HG02884 (cell line): ENCODE measurements at regions not wholly inside any gene's neighbourhood (a gene's known extent, or its start where the extent isn't known, plus 50 kb on each side); places are given as distances from the start of the nearest gene placed in this dataset.

Experiments
- ATAC-seq: cut with Tn5 transposase; IDR thresholded peaks from one replicate; pipeline ENCODE4 v1.9.1; 2021; ENCODE audit warnings: mild to moderate bottlenecking, moderate library complexity; ENCODE audit not compliant: unreplicated experiment

DNA sequence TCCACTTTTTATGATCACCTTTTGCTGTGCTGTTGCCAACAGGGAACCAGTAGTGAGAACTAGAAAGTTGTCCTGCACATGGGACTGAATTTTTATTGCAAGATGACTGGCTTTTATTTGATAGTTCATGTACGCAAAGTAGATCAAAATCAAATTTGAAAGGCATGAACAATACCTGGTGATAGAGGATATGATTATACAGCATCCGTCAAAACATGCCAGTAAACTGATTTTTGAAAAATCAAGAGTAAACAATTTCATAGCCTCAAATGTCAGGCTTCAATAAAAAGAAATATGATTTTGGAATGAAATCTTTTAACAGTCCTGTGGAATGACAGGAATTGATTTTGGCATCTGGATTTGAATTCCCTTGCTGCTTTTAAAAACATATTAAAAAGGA is 219.6 kb upstream of the LRRN1 start:
- no peak for ATAC-seq

- ATAC-seq, result no peak
These were observed 220.5 kb upstream of the LRRN1 start for GRCh38 chr3:3578718-3579117.

- ATAC-seq, result no peak
These were observed 221.4 kb upstream of the LRRN1 start for GRCh38 chr3:3577823-3578222.

DNA sequence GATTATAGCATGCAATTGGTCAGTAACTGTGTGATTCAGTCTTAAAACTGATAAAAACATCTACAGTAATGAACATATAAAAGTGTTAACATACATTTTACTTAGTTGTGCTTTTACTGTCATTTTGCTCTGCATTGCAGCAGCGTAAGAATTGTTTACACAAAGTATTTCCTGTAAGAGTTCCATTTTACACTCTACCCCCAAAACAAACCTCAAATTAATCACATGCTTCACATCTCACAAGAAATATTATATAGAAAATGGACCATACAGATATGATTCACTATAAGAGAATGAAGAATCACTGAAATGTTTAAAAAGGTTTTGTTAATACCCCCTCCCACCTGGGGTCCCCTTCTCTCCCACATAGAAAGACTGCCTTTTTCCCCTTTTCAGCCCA is 225.9 kb upstream of the LRRN1 start:
- ATAC-seq, result no peak

DNA sequence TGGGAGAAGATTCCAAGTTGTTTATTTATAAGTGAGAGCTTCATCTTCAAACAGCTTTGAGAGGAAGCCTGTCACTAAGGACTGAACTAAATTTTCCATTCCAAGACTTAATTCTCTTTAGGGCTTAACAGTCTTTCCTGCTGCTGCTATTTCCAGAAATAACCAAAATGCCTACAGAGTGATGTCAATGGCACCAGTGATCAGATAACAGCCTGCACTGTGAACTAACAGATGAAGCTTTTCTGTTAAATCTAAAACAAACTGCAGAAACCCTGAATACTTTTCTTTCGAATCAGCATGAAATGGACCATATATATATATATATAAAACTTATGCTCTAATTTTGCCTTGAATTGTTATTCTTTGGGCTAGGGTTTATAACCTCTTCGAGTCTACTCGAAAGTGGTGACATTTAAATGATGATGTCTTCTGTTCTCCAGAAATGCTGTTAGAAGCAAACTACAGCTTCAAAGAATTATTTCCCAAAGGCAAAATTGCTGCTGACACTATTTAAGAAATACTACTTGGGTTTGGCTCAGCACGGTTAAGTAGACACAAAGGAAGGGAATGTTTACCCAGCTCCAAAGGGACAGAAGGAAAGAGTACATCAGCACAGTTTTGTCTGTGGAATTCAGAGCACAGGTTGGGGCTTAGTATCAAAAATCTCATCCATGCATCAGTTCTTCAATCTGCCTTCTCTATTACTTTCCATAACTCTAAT is 238.5 kb upstream of the LRRN1 start:
- no peak for ATAC-seq

DNA sequence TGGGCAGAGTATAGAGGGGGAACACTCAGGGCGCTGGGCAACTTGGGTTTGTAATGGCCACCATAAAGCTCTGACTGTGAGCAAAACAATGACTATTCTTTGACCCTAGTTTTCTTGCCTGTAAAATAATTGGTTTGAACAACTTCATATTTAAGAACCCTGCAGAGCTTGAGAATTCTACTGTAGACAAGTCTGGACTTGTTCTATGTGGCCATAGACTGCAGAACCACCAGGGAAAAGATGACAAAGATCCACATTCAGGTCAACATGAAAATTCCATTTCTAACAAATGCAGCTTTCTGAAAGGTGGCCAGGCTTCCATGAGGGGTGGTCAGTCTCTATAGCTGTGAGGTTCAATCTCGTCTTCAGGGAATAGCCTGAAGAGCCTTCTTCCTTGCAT is 239.4 kb upstream of the LRRN1 start:
- ATAC-seq, result no peak

GRCh38 chr3:3556078-3556477 is 243.2 kb upstream of the LRRN1 start:
- no peak for ATAC-seq

DNA sequence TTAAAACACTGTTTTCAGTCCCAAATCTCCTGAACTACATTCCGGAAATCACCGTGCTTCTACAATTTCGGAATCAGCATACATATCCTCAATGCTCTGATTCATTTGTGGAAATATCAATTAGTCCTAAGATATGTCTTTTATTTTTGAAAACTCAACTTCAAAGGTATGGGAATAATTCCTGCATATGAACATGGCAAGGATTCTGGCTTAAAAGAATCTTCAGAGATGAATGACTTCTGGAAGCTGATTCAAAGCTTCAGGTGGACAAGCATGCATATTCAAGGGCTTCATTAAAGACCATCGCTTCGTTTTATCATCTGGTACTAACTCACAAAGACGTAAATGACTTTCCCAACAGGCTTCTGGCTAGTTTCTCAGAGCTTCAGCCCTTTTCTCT is 246.0 kb upstream of the LRRN1 start:
- no peak for ATAC-seq

- ATAC-seq, result no peak
These were observed 246.5 kb upstream of the LRRN1 start for GRCh38 chr3:3552761-3553160.

- ATAC-seq, result no peak
These were observed 247.2 kb upstream of the LRRN1 start for GRCh38 chr3:3551981-3552380.

DNA sequence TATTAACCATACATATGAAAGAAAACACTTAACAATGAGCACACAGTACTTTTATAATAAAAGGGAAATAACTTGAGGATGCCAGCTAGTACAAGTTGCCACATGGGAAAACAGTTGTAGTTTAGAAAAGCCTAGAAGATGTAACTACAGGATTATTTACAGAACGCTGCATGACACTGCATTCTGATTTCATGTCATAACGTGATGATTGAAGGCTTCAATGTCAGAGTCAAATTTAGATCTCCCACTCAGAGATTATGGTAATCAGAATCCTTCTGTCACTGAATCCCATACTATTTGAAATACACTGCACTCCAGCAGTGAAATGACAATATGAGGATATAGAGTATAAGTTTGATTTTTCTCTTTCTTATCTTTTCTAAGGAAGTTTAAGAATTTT is 253.9 kb upstream of the LRRN1 start:
- no peak for ATAC-seq

GRCh38 chr3:3538451-3538850 is 260.8 kb upstream of the LRRN1 start:
- ATAC-seq, result no peak

DNA sequence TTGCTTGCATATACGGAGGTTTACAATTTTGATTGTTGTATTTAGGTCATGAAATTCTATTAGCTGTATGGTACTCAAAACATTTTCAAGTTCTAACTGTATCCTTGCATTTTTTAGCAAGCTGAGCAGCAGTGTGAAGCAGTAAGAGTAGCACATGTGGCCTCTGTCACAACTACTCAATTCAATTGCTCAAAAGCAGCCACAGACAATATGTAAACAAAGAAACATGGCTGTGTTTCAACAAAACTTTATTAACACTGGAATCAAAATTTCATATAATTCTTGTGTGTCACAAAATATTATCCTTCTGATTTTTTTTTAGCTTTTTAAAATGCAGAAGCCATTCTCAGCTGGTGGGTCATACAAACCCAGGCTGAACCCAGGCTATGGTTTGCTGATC is 266.7 kb upstream of the LRRN1 start:
- ATAC-seq, result no peak

DNA sequence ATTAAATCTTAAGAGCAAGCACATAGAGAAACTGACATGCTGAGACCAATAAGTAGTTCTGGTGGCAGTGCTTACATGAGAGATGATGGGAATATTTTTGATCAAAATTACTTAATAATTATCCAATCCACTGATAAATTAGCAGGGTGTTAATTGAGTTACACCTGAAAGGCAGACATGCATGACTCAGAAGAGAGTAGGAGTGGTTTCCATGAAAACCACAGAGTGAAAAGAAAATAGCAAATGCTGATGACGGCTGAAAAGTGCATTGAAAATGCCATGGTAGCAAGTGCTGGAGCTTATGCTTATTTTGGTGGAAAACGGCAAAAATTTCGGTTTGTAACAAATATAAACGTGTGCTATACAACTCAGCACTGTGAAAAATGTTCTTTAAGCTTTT is 267.8 kb upstream of the LRRN1 start:
- ATAC-seq, result no peak

DNA sequence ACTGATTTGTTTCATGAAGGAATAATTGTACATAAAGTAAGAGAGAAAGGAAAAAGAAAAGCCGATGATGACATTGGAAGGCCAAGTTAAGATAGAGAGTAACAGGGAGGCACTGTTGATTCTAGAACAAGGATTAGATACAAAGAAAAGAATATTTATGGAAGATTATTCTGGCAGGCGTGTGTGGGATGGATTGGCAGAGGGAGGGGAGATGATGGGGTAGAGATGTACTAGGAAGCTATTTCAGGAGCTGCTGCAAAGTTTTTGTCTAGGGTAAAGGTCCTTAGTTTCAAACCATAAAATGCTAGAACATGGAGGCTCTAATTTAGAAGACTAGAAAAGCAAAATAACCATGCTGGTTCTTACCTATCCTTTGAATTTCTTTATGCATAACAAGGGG is 280.0 kb upstream of the LRRN1 start:
- ATAC-seq, result no peak

GRCh38 chr3:3516996-3517395 is 282.2 kb upstream of the LRRN1 start:
- no peak for ATAC-seq

DNA sequence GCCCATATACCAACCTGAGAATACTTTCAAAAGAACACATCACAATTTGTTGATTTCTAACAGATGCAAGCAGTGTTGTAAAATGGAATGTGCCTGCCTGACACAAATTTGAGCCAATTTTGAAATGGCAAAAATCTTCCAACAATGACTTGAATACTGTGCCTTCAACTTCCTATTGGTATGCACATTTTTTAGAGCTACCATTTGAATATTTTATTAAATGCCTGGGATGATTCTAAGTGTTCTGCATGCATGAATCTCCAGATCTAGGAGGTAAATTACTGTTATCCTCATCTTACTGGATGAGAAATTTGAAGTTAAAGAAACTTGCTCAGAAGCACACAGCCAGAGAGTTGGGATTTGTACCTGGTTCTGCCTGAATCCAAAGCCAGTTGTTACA is 282.8 kb upstream of the LRRN1 start:
- no peak for ATAC-seq

DNA sequence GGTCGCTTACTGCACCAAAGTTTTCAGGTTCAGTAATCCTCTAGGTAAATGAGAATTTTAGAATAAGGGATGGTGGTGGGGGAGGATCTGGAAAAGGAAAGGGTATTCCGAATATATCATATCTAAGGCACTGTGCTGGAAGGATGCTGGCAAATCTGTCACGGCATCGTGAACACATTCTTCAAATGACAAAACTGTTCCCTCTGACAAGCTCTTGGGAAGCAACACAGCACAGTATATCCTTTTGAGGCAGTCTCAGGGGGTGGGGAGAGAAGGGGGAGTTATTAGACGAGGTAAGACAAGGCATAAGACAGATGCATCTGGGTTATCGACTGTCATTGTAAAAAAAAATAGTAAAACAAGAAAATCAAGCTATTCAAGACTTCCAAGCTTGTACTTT is 289.6 kb upstream of the LRRN1 start:
- no peak for ATAC-seq

DNA sequence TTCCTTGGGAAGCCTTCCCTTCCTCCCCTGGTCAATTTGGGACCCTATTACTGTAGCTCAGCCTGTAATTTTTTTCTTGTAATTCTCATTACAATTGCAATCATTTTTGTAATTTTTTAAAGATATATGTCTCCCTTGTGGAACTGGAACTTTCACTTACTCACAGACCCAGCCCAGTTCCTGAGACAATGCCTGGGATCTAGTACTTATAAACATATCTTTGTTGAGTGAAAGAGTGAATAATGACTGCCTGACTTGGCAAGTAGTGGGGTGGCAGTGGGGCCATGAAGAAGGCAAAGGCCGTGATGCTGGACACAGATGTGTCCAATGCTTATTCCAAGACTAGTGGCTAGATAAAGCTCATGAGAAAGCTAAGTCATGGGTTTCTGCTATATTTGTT is 294.5 kb upstream of the LRRN1 start:
- no peak for ATAC-seq

GRCh38 chr3:3503411-3503810 is 295.8 kb upstream of the LRRN1 start:
- ATAC-seq, result no peak

GRCh38 chr3:3499987-3500386 is 299.2 kb upstream of the LRRN1 start:
- no peak for ATAC-seq

GRCh38 chr3:3499012-3499562 is 300.1 kb upstream of the LRRN1 start:
- no peak for ATAC-seq

DNA sequence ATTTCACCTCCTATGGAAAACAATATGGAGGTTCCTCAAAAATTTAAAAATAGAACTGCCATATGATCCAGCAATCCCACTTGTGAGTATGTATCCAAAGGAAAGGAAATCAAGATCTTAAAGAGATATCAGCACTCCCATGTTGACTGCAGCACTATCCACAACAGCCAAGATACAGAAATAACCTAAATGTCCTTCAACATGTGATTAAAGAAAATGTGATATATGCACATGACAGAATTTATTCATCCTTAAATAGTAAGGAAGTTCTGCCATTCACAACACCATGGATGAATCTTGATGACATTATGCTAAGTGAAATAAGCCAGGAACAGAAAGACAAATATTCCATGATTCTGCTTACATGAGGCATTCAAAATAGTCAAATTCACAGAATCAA is 303.6 kb upstream of the LRRN1 start:
- ATAC-seq, result no peak
